ENCODE measurements at regions not wholly inside any gene's neighbourhood (a gene's known extent, or its start where the extent isn't known, plus 50 kb on each side); places are given as distances from the start of the nearest gene placed in this dataset.

DNA sequence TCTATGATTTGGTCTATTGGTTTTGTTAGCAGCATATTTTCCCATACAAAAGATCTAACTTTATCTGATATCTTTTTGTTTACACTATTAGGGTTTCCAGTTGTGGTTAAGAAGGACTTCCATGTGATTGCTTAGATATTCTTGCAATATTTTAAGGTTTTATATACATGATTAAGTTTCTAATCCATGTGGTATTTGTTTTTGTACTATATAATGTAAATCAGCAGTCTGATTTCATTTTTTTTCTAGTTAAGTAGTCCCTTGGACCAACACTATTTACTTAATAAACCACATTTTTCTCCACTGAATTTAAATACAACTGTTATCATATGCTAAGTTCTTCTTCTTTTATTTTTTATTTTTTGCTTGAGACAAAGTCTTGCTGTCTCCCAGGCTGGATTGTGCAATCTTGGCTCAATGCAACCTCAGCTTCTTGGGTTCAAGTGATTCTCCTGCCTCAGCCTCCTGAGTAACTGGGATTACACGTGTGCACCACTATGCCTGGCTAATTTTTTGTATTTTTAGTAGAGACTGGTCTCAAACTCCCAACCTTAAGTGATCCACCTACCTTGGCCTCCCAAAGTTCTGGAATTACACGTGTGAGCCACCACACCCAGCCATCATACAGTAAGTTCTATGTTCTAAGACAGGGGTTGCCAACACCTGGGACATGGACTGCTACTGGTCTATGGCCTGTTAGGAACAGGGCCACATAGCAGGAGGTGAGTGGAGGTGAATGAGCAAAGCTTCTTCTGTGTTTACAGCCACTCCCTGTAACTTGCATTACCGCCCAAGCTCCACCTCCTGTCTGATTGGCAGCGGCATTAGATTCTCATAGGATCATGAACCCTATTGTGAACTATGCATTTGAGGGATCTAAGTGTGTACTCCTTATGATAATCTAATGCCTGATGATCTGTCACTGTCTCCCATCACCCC is 58.5 kb upstream of the RAB27B start:
- DNase-seq (ENCODE audit: low spot score): no peak

DNA sequence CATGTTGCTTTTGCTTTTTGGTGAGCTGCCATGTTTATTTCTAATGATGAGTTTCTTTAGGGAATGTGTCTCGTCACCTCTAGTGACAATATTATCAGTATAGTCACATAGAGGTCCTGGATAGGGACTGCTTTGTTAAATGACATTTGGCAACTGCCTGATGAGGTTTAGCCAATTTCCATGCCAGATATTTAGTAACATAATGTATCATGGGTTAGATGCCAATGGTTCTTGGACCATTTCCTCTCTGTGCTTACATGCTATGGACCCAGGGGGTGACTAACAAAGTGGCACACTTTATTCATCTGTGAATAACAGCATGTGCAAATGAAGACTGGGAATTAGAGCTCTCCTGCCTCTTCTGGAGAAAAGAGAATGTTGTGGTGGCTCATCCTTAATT is 56.2 kb upstream of the RAB27B start:
- DNase-seq (ENCODE audit: low spot score): no peak

DNA sequence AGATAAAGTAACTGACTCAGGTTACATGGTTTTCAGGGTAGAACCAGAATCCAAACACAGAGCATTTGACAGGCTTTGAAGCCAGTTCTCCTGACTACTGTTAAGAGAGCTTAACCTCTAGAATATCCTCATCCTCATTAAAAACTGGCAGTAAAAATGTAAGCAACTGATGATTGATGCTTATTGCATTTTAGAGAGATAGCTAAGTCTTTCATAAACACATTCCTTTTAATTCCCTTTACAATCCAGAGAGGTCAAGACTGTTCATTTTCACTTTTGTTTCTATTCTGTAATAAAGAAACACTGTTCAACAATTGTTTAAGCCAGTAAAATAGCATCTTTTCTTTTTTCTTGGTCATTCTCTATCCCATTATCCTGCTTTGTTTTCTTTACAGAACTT is 53.9 kb upstream of the RAB27B start:
- DNase-seq (ENCODE audit: low spot score): peak; percentile 1

DNA sequence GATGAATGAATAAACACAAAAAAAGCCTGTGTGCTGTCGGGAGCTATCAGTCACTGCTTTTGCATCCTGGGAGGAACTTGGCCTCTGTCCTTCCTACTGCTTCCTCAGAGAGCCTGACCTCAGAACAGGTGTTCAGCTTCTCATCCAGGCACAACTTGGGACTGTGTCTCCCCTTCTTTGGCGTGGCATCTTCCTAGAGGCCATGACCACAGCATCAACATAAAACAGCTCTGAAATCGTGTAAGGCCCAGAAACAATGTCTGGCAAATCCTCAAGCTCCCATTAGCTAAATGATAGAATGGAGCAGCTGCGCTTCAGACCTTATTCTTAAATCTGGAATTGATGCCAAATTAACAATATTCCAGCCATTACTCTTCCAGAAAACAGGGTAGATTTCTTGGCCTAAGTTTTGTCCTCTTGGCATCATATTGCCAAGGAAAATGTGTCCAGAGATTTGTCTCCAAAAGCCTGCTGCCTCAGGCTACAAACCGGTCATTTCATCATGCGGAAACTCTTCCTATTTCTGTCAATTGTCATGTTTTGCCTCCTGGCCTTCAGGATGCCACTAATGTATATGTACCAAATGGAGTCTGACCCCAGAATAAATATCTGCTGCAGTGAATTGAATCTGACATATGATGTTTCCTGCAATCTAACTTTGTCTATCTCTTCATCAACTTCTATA is 53.2 kb upstream of the RAB27B start:
- DNase-seq (ENCODE audit: low spot score): no peak

DNA sequence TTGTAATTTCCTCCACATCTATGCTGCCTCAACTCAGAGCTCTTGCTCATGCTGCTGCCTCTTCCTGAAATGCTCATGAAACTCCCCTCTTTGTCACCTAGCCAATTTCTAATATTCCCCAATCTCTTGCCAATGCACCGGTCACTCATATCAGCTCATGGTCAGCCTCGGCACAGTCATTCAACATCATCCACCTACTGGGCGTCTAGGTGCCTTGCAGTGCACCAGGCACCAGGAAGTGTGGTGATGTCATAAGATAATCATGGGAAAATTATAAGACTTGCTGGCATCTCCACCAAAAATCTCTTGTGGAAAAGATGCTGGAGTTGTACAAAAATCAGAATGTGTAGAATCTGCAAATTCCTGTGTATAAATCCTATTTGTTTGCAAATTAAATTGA is 52.6 kb upstream of the RAB27B start:
- peak; percentile 43 for DNase-seq (ENCODE audit: low spot score)

DNA sequence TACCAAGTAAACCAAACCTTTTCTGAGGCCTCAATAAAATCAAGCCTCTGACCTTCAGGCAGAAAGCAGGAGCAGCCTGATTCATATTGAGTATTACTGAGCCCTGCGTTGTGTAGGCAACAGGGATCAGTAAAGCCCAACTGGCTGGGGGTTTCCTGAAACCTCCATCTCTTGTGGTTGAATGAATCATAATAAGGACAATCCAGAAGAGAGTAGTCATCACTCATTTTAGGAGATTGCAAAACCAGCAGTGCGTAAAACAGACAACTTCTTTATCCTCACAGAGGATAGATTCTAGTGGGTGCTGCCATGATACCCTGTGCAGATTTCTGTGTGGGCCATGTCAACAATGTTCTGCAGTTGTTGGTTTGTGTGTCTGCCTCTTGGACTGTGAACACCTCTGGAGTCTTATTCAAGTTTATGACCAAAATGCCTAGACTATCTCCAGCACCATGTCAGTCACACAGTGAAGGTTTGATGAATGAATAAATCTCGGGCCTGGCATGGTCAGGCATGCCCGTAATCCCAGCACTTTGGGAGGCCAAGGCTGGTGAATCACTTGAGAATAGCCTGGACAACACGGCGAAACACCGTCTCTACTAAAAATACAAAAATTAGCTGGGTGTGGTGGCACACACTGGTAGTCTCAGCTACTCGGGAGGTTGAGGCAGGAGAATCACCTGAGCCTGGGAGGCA is 51.8 kb upstream of the RAB27B start:
- peak; percentile 85 for DNase-seq (ENCODE audit: low spot score)

DNA sequence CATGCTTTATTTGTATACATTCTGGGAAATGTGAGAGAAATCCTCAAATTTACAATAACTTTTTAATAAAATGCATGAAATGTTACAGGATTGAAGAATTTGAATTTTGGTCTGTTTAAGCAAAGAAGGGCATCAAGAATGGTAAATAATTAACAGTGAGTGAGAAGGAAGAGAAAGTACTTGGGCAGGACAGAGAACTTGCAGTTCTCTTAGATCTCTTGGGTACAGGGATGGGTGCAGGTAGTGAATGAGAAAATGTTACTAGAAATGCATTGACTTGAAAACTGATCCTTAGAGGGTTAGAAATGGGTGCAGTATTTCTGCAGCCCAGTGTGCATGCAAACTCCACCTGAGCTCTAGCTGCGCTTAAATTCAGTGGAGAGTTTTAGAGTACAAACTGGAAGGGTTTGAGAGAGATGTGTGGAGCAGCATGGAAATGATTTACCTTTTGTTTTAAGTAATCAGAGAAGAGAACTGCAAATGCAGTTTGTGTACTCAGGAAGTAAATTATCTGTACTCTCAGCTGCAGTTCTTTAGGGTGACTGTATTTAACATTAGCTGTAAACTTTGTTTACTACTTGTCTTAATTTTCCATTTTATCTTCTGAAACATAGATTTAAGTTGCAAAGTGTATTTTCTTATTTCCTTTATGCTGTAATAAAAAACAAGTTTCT is 51.0 kb upstream of the RAB27B start:
- no peak for DNase-seq (ENCODE audit: low spot score)

DNA sequence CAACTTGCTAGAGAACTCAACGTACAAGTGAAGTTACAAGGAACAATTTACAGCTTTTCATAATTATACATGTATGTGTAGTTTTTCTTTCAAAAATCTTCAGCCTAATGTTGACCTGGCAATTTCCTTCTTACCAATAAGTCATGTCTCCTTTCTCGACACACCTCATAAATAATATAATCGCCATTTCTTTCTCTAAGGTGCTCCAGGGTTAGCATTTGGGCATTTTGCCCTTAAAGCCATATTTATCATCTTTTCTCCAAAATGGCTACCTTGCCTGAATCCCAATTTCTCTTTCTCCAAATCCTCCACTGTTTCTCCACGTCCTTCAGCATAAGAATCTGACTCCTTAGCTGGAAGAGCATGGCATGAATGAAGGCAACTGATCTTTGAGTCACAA is 50.3 kb upstream of the RAB27B start:
- no peak for DNase-seq (ENCODE audit: low spot score)

Data from LoVo (cell line).